ENCODE measurements at regions not wholly inside any gene's neighbourhood (a gene's known extent, or its start where the extent isn't known, plus 50 kb on each side); places are given as distances from the start of the nearest gene placed in this dataset.

DNA sequence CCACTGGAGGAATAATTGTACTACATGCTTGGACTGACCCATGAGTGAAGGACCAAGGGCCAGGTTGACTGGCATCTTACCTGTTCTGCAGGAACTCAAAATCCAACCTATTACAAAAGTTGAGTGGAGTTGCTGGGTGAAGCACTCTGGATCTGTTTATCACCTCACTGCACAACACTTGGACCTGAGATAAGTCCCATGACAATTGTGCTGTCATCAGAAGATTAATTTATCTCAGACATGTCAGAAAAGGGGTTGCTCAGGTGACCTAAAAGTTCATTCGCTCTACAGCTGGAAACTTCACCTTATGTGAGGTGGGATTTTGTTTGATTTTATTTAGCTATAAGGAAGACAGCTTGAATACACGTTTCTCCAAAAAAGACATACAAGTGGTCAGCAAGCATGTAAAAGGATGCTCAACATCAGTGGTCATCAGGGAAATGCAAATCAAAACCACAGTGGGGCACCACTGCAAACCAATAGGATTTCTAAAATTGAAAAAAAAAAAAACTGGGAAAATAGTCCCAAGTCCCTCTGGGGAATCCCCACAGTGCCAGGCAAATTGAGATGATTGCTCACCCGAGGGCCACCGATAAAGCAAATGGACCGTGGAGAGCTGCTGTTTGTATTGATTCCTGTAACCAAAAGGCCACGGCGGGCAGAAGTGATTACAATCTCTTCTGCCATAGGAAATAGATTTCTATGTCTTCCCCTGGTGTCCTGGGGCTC lies 65.8 kb upstream of the SLC35F5 start:
- TF ChIP-seq FOSL2 (IDR thresholded peaks at IDR 0.05; ENCODE audit: borderline replicate concordance, low read depth) (no peak), RCOR1 (IDR thresholded peaks at IDR 0.05; ENCODE audit: low read length) (no peak), RFX5 (IDR thresholded peaks at IDR 0.05; ENCODE audit: low read length) (no peak), RXRA (IDR thresholded peaks at IDR 0.05; ENCODE audit: borderline replicate concordance, low read depth) (no peak), ELF1 (IDR thresholded peaks at IDR 0.05) (no peak), NRF1 (IDR thresholded peaks at IDR 0.05; ENCODE audit: low read depth, low read length) (no peak), FOXM1 (IDR thresholded peaks at IDR 0.05; ENCODE audit: low read depth) (no peak), GABPA (IDR thresholded peaks at IDR 0.05; ENCODE audit: low read depth) (no peak), JUND (IDR thresholded peaks at IDR 0.05) (no peak), YY1 (IDR thresholded peaks at IDR 0.05; ENCODE audit: low read depth) (no peak), MAX (IDR thresholded peaks at IDR 0.05; ENCODE audit: low read depth) (no peak), TEAD4 (IDR thresholded peaks at IDR 0.05; ENCODE audit: borderline replicate concordance, insufficient read depth) (no peak), RAD21 (IDR thresholded peaks at IDR 0.05; ENCODE audit: low read length) (no peak)
- TF ChIP-seq, protein P1, sequence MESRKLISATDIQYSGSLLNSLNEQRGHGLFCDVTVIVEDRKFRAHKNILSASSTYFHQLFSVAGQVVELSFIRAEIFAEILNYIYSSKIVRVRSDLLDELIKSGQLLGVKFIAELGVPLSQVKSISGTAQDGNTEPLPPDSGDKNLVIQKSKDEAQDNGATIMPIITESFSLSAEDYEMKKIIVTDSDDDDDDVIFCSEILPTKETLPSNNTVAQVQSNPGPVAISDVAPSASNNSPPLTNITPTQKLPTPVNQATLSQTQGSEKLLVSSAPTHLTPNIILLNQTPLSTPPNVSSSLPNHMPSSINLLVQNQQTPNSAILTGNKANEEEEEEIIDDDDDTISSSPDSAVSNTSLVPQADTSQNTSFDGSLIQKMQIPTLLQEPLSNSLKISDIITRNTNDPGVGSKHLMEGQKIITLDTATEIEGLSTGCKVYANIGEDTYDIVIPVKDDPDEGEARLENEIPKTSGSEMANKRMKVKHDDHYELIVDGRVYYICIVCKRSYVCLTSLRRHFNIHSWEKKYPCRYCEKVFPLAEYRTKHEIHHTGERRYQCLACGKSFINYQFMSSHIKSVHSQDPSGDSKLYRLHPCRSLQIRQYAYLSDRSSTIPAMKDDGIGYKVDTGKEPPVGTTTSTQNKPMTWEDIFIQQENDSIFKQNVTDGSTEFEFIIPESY (IDR thresholded peaks at IDR 0.05; ENCODE audit: borderline replicate concordance, low read depth): no peak
- TF ChIP-seq, protein P2, sequence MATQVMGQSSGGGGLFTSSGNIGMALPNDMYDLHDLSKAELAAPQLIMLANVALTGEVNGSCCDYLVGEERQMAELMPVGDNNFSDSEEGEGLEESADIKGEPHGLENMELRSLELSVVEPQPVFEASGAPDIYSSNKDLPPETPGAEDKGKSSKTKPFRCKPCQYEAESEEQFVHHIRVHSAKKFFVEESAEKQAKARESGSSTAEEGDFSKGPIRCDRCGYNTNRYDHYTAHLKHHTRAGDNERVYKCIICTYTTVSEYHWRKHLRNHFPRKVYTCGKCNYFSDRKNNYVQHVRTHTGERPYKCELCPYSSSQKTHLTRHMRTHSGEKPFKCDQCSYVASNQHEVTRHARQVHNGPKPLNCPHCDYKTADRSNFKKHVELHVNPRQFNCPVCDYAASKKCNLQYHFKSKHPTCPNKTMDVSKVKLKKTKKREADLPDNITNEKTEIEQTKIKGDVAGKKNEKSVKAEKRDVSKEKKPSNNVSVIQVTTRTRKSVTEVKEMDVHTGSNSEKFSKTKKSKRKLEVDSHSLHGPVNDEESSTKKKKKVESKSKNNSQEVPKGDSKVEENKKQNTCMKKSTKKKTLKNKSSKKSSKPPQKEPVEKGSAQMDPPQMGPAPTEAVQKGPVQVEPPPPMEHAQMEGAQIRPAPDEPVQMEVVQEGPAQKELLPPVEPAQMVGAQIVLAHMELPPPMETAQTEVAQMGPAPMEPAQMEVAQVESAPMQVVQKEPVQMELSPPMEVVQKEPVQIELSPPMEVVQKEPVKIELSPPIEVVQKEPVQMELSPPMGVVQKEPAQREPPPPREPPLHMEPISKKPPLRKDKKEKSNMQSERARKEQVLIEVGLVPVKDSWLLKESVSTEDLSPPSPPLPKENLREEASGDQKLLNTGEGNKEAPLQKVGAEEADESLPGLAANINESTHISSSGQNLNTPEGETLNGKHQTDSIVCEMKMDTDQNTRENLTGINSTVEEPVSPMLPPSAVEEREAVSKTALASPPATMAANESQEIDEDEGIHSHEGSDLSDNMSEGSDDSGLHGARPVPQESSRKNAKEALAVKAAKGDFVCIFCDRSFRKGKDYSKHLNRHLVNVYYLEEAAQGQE (IDR thresholded peaks at IDR 0.05; ENCODE audit: low read depth, low read length): no peak
- TF ChIP-seq, protein P3, sequence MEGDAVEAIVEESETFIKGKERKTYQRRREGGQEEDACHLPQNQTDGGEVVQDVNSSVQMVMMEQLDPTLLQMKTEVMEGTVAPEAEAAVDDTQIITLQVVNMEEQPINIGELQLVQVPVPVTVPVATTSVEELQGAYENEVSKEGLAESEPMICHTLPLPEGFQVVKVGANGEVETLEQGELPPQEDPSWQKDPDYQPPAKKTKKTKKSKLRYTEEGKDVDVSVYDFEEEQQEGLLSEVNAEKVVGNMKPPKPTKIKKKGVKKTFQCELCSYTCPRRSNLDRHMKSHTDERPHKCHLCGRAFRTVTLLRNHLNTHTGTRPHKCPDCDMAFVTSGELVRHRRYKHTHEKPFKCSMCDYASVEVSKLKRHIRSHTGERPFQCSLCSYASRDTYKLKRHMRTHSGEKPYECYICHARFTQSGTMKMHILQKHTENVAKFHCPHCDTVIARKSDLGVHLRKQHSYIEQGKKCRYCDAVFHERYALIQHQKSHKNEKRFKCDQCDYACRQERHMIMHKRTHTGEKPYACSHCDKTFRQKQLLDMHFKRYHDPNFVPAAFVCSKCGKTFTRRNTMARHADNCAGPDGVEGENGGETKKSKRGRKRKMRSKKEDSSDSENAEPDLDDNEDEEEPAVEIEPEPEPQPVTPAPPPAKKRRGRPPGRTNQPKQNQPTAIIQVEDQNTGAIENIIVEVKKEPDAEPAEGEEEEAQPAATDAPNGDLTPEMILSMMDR (IDR thresholded peaks at IDR 0.05): no peak
- Histone ChIP-seq H4K20me1 (ENCODE audit: insufficient read depth) (no peaks in the 10 kb centered on the region), H3K4me2 (no peak overlapping the region), H3K9me2 (no peaks in the 10 kb centered on the region), H3K4me3 (ENCODE audit: low read depth in 2 of 2, low read length in 1 of 2) (no peak overlapping the region), H3K79me2 (ENCODE audit: insufficient read depth) (no peaks in the 10 kb centered on the region), H3K9me3 (no peaks in the 10 kb centered on the region), H3K36me3 (replicated peaks in 1 of 2; ENCODE audit: control insufficient read depth in 1 of 2, insufficient read depth in 2 of 2, low read length in 1 of 2) (no peaks in the 10 kb centered on the region), H3K27ac (ENCODE audit: low read depth in 2 of 2, low read length in 1 of 2) (no peak overlapping the region), H3K4me1 (ENCODE audit: control insufficient read depth in 1 of 2, insufficient read depth in 2 of 2, low read depth in 1 of 2, low read length in 1 of 2) (peaks cover 0 to 9% of the 10 kb centered on the region in 2 experiments; a peak in 1 of 4 replicates), H3K9ac (no peak overlapping the region), H3F3A (replicated peaks; ENCODE audit: insufficient read depth) (peaks cover 12% of the 10 kb centered on the region), H2AFZ (ENCODE audit: low read depth) (no peak overlapping the region), H3K27me3 (ENCODE audit: insufficient read depth) (no peaks in the 10 kb centered on the region)
- DNase-seq: no peak
- POLR2A ChIA-PET: no interaction called here
- CTCF ChIA-PET: interaction anchor here (1.2 kb wide), 1 partner anchor 16 kb away, joined by 5 read pairs; no protein-coding TSS in a partner anchor
- 55% methylated on average over 7 of the region's 7 CpGs for WGBS (ENCODE audit: low lambda C conversion rate)
